ENCODE measurements at regions not wholly inside any gene's neighbourhood (a gene's known extent, or its start where the extent isn't known, plus 50 kb on each side); places are given as distances from the start of the nearest gene placed in this dataset.
"Not testable (repeated sequence)": the region's sequence is repeated elsewhere in the genome, so short reads cannot be mapped to it uniquely, and the experiment has no call there.

GRCh38 chr13:62168891-62169290 is 753.2 kb upstream of the PCDH20 start:
- no peaks in the 10 kb centered on the region for H3K79me2 ChIP-seq
- no peaks in the 10 kb centered on the region for H4K20me1 ChIP-seq (ENCODE audit: insufficient read depth, poor library complexity, severe bottlenecking)
- H3K36me3 ChIP-seq (replicated peaks; ENCODE audit: insufficient read depth, low read depth): no peaks in the 10 kb centered on the region
- no peak overlapping the region for H2AFZ ChIP-seq
- H3K9me2 ChIP-seq (replicated peaks; ENCODE audit: insufficient read depth): no peaks in the 10 kb centered on the region
- no peaks in the 10 kb centered on the region for H3K4me1 ChIP-seq (ENCODE audit: insufficient read depth)
- WGBS (ENCODE audit: low lambda C conversion rate, missing lambda C conversion rate): 97% methylated on average over 13 of the region's 13 CpGs
- no peaks in the 10 kb centered on the region for H3K27me3 ChIP-seq
- H3K4me3 ChIP-seq: no peak overlapping the region
- no peak for TF ChIP-seq EZH2 (IDR thresholded peaks at IDR 0.05; ENCODE audit: borderline replicate concordance)
- no peak for TF ChIP-seq EZH2phosphoT487 (IDR thresholded peaks at IDR 0.05; ENCODE audit: low read depth, severe bottlenecking, unreplicated experiment)
- TF ChIP-seq, protein P1, sequence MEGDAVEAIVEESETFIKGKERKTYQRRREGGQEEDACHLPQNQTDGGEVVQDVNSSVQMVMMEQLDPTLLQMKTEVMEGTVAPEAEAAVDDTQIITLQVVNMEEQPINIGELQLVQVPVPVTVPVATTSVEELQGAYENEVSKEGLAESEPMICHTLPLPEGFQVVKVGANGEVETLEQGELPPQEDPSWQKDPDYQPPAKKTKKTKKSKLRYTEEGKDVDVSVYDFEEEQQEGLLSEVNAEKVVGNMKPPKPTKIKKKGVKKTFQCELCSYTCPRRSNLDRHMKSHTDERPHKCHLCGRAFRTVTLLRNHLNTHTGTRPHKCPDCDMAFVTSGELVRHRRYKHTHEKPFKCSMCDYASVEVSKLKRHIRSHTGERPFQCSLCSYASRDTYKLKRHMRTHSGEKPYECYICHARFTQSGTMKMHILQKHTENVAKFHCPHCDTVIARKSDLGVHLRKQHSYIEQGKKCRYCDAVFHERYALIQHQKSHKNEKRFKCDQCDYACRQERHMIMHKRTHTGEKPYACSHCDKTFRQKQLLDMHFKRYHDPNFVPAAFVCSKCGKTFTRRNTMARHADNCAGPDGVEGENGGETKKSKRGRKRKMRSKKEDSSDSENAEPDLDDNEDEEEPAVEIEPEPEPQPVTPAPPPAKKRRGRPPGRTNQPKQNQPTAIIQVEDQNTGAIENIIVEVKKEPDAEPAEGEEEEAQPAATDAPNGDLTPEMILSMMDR (IDR thresholded peaks at IDR 0.05; ENCODE audit: poor library complexity): no peak
- no peaks in the 10 kb centered on the region for H3K9me3 ChIP-seq (ENCODE audit: low read depth)
- no peak overlapping the region for H3K27ac ChIP-seq
- H3K4me2 ChIP-seq: no peak overlapping the region
- no peak for DNase-seq (ENCODE audit: low spot score)

DNA sequence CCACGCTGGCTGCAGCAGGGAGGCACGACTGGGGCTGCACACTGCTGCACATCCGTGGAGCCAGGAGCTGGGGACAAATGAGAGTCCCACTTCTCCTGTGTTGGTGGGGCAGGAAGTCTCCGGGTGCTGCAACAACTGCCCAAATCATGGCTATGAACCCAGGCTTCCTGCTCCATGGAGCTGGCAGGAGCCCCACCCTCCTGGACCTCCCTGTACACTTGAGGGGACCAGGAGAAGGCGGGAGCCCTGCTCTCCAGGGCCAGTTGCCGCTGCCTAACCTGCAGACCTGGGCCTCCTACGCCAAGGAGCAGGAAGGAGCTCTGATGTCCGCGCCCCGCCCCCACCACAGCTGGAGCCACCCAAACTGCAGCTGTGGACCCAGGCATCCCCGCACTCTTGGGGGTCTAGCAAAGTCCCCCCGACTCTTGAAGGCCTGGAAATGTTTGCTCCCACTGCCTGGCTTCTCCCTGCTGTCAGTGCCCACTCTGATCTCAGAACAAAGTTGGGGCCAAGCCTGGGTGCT is 752.1 kb upstream of the PCDH20 start:
- Histone ChIP-seq H2AFZ (no peak overlapping the region), H3K4me1 (ENCODE audit: insufficient read depth) (no peaks in the 10 kb centered on the region), H3K36me3 (replicated peaks; ENCODE audit: insufficient read depth, low read depth) (no peaks in the 10 kb centered on the region), H3K27ac (no peak overlapping the region), H4K20me1 (ENCODE audit: insufficient read depth, poor library complexity, severe bottlenecking) (no peaks in the 10 kb centered on the region), H3K9me3 (ENCODE audit: low read depth) (no peaks in the 10 kb centered on the region), H3K9me2 (replicated peaks; ENCODE audit: insufficient read depth) (no peaks in the 10 kb centered on the region), H3K4me2 (no peak overlapping the region), H3K79me2 (no peaks in the 10 kb centered on the region), H3K27me3 (no peaks in the 10 kb centered on the region), H3K4me3 (no peak overlapping the region)
- 91% methylated on average over 12 of the region's 12 CpGs for WGBS (ENCODE audit: low lambda C conversion rate, missing lambda C conversion rate)
- TF ChIP-seq EZH2 (IDR thresholded peaks at IDR 0.05; ENCODE audit: borderline replicate concordance) (no peak), EZH2phosphoT487 (IDR thresholded peaks at IDR 0.05; ENCODE audit: low read depth, severe bottlenecking, unreplicated experiment) (no peak)
- TF ChIP-seq, protein P1 (IDR thresholded peaks at IDR 0.05; ENCODE audit: poor library complexity): no peak
- no peak for DNase-seq (ENCODE audit: low spot score)

GRCh38 chr13:62162860-62163259 is 747.2 kb upstream of the PCDH20 start:
- H3K4me2 ChIP-seq: no peak overlapping the region
- TF ChIP-seq EZH2 (IDR thresholded peaks at IDR 0.05; ENCODE audit: borderline replicate concordance): no peak
- TF ChIP-seq, protein P1 (IDR thresholded peaks at IDR 0.05; ENCODE audit: poor library complexity): no peak
- no peak for TF ChIP-seq EZH2phosphoT487 (IDR thresholded peaks at IDR 0.05; ENCODE audit: low read depth, severe bottlenecking, unreplicated experiment)
- H3K9me2 ChIP-seq (replicated peaks; ENCODE audit: insufficient read depth): no peaks in the 10 kb centered on the region
- 80% methylated on average over 2 of the region's 2 CpGs for WGBS (ENCODE audit: low lambda C conversion rate, missing lambda C conversion rate)
- H2AFZ ChIP-seq: no peak overlapping the region
- DNase-seq (ENCODE audit: low spot score): no peak
- H3K4me1 ChIP-seq (ENCODE audit: insufficient read depth): no peaks in the 10 kb centered on the region
- no peaks in the 10 kb centered on the region for H3K9me3 ChIP-seq (ENCODE audit: low read depth)
- H3K4me3 ChIP-seq: no peak overlapping the region
- no peaks in the 10 kb centered on the region for H3K27me3 ChIP-seq
- no peaks in the 10 kb centered on the region for H3K36me3 ChIP-seq (replicated peaks; ENCODE audit: insufficient read depth, low read depth)
- no peaks in the 10 kb centered on the region for H3K79me2 ChIP-seq
- H3K27ac ChIP-seq: no peak overlapping the region
- H4K20me1 ChIP-seq (ENCODE audit: insufficient read depth, poor library complexity, severe bottlenecking): no peaks in the 10 kb centered on the region

GRCh38 chr13:62158520-62158919 is 742.9 kb upstream of the PCDH20 start:
- 88% methylated on average over 3 of the region's 3 CpGs for WGBS (ENCODE audit: low lambda C conversion rate, missing lambda C conversion rate)
- H2AFZ ChIP-seq: no peak overlapping the region
- DNase-seq (ENCODE audit: low spot score): no peak
- no peaks in the 10 kb centered on the region for H4K20me1 ChIP-seq (ENCODE audit: insufficient read depth, poor library complexity, severe bottlenecking)
- H3K4me2 ChIP-seq: no peak overlapping the region
- H3K27me3 ChIP-seq: no peaks in the 10 kb centered on the region
- H3K9me3 ChIP-seq (ENCODE audit: low read depth): no peaks in the 10 kb centered on the region
- H3K4me3 ChIP-seq: no peak overlapping the region
- H3K79me2 ChIP-seq: no peaks in the 10 kb centered on the region
- no peaks in the 10 kb centered on the region for H3K9me2 ChIP-seq (replicated peaks; ENCODE audit: insufficient read depth)
- TF ChIP-seq EZH2phosphoT487 (IDR thresholded peaks at IDR 0.05; ENCODE audit: low read depth, severe bottlenecking, unreplicated experiment) (no peak), EZH2 (IDR thresholded peaks at IDR 0.05; ENCODE audit: borderline replicate concordance) (no peak)
- TF ChIP-seq, protein P1 (IDR thresholded peaks at IDR 0.05; ENCODE audit: poor library complexity): no peak
- no peaks in the 10 kb centered on the region for H3K36me3 ChIP-seq (replicated peaks; ENCODE audit: insufficient read depth, low read depth)
- no peak overlapping the region for H3K27ac ChIP-seq
- no peaks in the 10 kb centered on the region for H3K4me1 ChIP-seq (ENCODE audit: insufficient read depth)

GRCh38 chr13:62151724-62152123 is 736.1 kb upstream of the PCDH20 start:
- 79% methylated on average over 2 of the region's 2 CpGs for WGBS (ENCODE audit: low lambda C conversion rate, missing lambda C conversion rate)
- not testable (repeated sequence) for H3K4me1 ChIP-seq (ENCODE audit: insufficient read depth); H3K9me2 ChIP-seq (replicated peaks; ENCODE audit: insufficient read depth); H3K36me3 ChIP-seq (replicated peaks; ENCODE audit: insufficient read depth, low read depth); H2AFZ ChIP-seq; H3K79me2 ChIP-seq; H3K4me3 ChIP-seq; H3K9me3 ChIP-seq (ENCODE audit: low read depth); H3K4me2 ChIP-seq; DNase-seq (ENCODE audit: low spot score); H3K27ac ChIP-seq; H3K27me3 ChIP-seq; H4K20me1 ChIP-seq (ENCODE audit: insufficient read depth, poor library complexity, severe bottlenecking)

Data from hepatocyte (in vitro differentiated cells).